ENCODE measurements at regions not wholly inside any gene's neighbourhood (a gene's known extent, or its start where the extent isn't known, plus 50 kb on each side); places are given as distances from the start of the nearest gene placed in this dataset.

- no peaks in the 10 kb centered on the region for H3K27me3 ChIP-seq (ENCODE audit: control insufficient read depth, insufficient read depth, low read length)
- H3K4me3 ChIP-seq (ENCODE audit: low read depth, low read length), result no peak overlapping the region
- H3K9me3 ChIP-seq (ENCODE audit: control insufficient read depth, insufficient read depth, low read length), result peaks cover 55% of the 10 kb centered on the region
- CTCF ChIA-PET, result no interaction called here
- no peak for TF ChIP-seq CTCF (IDR thresholded peaks at IDR 0.05; ENCODE audit: low read depth, low read length)
- no peak for DNase-seq (ENCODE audit: low read depth, low spot score)
- POLR2A ChIA-PET, result no interaction called here
- no peak overlapping the region for H3K27ac ChIP-seq (ENCODE audit: low read depth, low read length)
Measured at GRCh38 chr10:128557149-128557710, 431.0 kb upstream of the MKI67 start.

GRCh38 chr10:128560406-128560805, 434.2 kb upstream of the MKI67 start:
- CTCF ChIA-PET, result no interaction called here
- no peak for TF ChIP-seq CTCF (IDR thresholded peaks at IDR 0.05; ENCODE audit: low read depth, low read length)
- Histone ChIP-seq H3K4me3 (ENCODE audit: low read depth, low read length) (no peak overlapping the region), H3K9me3 (ENCODE audit: control insufficient read depth, insufficient read depth, low read length) (peaks cover 39% of the 10 kb centered on the region), H3K27me3 (ENCODE audit: control insufficient read depth, insufficient read depth, low read length) (no peaks in the 10 kb centered on the region), H3K27ac (ENCODE audit: low read depth, low read length) (no peak overlapping the region)
- POLR2A ChIA-PET, result no interaction called here
- no peak for DNase-seq (ENCODE audit: low read depth, low spot score)

GRCh38 chr10:128560993-128561392, 434.8 kb upstream of the MKI67 start:
- no peak for TF ChIP-seq CTCF (IDR thresholded peaks at IDR 0.05; ENCODE audit: low read depth, low read length)
- ChIA-PET POLR2A (no interaction called here), CTCF (no interaction called here)
- Histone ChIP-seq H3K9me3 (ENCODE audit: control insufficient read depth, insufficient read depth, low read length) (peaks cover 40% of the 10 kb centered on the region), H3K4me3 (ENCODE audit: low read depth, low read length) (no peak overlapping the region), H3K27me3 (ENCODE audit: control insufficient read depth, insufficient read depth, low read length) (no peaks in the 10 kb centered on the region), H3K27ac (ENCODE audit: low read depth, low read length) (no peak overlapping the region)
- no peak for DNase-seq (ENCODE audit: low read depth, low spot score)

- DNase-seq (ENCODE audit: low read depth, low spot score), result no peak
- TF ChIP-seq CTCF (IDR thresholded peaks at IDR 0.05; ENCODE audit: low read depth, low read length), result no peak
- ChIA-PET CTCF (no interaction called here), POLR2A (no interaction called here)
- Histone ChIP-seq H3K27ac (ENCODE audit: low read depth, low read length) (no peak overlapping the region), H3K9me3 (ENCODE audit: control insufficient read depth, insufficient read depth, low read length) (peaks cover 43% of the 10 kb centered on the region), H3K27me3 (ENCODE audit: control insufficient read depth, insufficient read depth, low read length) (no peaks in the 10 kb centered on the region), H3K4me3 (ENCODE audit: low read depth, low read length) (no peak overlapping the region)
Measured at GRCh38 chr10:128563387-128563786, 437.2 kb upstream of the MKI67 start.

GRCh38 chr10:128563904-128564303, 437.7 kb upstream of the MKI67 start:
- no peak overlapping the region for H3K27ac ChIP-seq (ENCODE audit: low read depth, low read length)
- H3K27me3 ChIP-seq (ENCODE audit: control insufficient read depth, insufficient read depth, low read length), result no peaks in the 10 kb centered on the region
- POLR2A ChIA-PET, result no interaction called here
- H3K4me3 ChIP-seq (ENCODE audit: low read depth, low read length), result no peak overlapping the region
- H3K9me3 ChIP-seq (ENCODE audit: control insufficient read depth, insufficient read depth, low read length), result peaks cover 44% of the 10 kb centered on the region
- no peak for DNase-seq (ENCODE audit: low read depth, low spot score)
- TF ChIP-seq CTCF (IDR thresholded peaks at IDR 0.05; ENCODE audit: low read depth, low read length), result no peak
- CTCF ChIA-PET, result no interaction called here
